ENCODE measurements at regions not wholly inside any gene's neighbourhood (a gene's known extent, or its start where the extent isn't known, plus 50 kb on each side); places are given as distances from the start of the nearest gene placed in this dataset.
"Not testable (repeated sequence)": the region's sequence is repeated elsewhere in the genome, so short reads cannot be mapped to it uniquely, and the experiment has no call there.

DNA sequence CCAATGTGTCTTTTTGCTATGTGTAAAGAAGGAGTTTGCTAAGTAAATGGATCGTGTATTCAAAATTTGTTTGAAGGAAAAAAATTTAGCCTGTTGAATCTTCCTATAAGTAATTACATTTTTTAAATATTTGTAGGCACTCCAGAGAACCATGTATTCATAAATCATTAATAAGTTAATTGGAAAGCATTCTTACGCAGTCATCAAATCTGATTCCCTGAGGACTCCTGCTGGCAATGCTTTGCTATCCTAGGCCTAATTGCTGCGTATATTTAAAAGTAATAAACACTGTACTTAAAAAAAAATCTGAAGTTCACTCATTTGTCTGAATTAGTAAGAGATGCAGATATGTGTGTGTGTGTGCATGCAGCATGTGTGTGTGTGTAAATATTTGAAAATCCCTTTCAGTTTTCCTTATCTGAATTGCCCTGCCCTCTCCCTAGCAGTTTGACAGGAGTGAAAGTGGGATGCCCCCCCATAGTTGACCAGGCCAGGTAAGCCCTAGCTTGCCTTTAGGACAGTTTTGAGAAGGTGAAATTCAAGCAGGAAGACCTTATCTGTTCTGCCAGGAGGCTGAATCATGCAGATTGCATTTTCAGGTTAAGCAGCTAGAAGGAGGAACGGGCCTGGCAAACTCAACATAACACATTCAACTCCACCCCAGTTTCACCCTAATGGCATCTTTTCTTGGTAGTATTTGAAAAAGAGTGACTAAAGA, 81.2 kb upstream of the DNAH5 start:
- Histone ChIP-seq H3K27ac (no peak overlapping the region), H3K9me3 (no peaks in the 10 kb centered on the region), H3K4me3 (no peak overlapping the region), H3K27me3 (ENCODE audit: insufficient read depth in 3 of 3, low read length in 2 of 3) (no peaks in the 10 kb centered on the region), H3K36me3 (ENCODE audit: insufficient read depth in 1 of 2, low read depth in 1 of 2) (no peaks in the 10 kb centered on the region), H3K4me1 (no peaks in the 10 kb centered on the region)
- WGBS, 3 donors, result 78 to 87% (median 85%) methylated on average over 4 of the region's 4 CpGs
- DNase-seq (no peak), ATAC-seq (no peak)
- intact Hi-C loops (cut with DNase I), result no loop called here
- TF ChIP-seq, protein P1, sequence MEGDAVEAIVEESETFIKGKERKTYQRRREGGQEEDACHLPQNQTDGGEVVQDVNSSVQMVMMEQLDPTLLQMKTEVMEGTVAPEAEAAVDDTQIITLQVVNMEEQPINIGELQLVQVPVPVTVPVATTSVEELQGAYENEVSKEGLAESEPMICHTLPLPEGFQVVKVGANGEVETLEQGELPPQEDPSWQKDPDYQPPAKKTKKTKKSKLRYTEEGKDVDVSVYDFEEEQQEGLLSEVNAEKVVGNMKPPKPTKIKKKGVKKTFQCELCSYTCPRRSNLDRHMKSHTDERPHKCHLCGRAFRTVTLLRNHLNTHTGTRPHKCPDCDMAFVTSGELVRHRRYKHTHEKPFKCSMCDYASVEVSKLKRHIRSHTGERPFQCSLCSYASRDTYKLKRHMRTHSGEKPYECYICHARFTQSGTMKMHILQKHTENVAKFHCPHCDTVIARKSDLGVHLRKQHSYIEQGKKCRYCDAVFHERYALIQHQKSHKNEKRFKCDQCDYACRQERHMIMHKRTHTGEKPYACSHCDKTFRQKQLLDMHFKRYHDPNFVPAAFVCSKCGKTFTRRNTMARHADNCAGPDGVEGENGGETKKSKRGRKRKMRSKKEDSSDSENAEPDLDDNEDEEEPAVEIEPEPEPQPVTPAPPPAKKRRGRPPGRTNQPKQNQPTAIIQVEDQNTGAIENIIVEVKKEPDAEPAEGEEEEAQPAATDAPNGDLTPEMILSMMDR (IDR thresholded peaks at IDR 0.05), result no peak

DNA sequence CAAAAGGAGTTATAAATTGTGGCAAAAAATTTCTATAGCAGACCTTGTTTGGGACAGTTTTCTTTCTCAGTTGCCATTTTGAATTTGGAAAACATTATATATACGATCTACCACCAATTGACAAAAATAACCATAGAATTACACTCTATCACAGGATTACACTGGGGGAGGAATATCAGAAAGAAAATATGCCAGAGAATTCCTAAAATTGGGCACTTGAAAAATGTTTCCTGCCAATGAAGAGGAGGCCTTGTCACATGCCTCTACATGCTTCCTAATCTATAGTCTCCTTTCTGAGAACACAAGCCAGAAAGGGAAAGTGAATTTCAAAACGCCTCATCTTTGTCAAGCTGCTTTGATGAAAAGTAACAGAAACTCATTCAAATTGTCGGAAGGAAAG, 78.5 kb upstream of the DNAH5 start:
- TF ChIP-seq, protein P1 (IDR thresholded peaks at IDR 0.05), result no peak
- H3K27me3 ChIP-seq (ENCODE audit: insufficient read depth in 3 of 3, low read length in 2 of 3), result no peaks in the 10 kb centered on the region
- H3K9me3 ChIP-seq, result no peaks in the 10 kb centered on the region
- DNase-seq (no peak), ATAC-seq (no peak)
- no peak overlapping the region for H3K4me3 ChIP-seq
- no peaks in the 10 kb centered on the region for H3K36me3 ChIP-seq (ENCODE audit: insufficient read depth in 1 of 2, low read depth in 1 of 2)
- WGBS, 3 donors, result 79 to 89% (median 79%) methylated on average over 3 of the region's 3 CpGs
- intact Hi-C loops (cut with DNase I), result no loop called here
- no peaks in the 10 kb centered on the region for H3K4me1 ChIP-seq
- H3K27ac ChIP-seq, result no peak overlapping the region

DNA sequence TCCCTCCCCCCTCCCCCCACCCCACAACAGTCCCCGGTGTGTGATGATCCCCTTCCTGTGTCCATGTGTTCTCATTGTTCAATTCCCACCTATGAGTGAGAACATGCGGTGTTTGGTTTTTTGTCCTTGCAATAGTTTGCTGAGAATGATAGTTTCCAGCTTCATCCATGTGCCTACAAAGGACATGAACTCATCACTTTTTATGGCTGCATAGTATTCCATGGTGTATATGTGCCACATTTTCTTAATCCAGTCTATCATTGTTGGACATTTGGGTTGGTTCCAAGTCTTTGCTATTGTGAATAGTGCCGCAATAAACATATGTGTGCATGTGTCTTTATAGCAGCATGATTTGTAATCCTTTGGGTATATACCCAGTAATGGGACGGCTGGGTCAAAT, 76.5 kb upstream of the DNAH5 start:
- ATAC-seq; H3K9me3 ChIP-seq; H3K27ac ChIP-seq; H3K36me3 ChIP-seq (ENCODE audit: insufficient read depth in 1 of 2, low read depth in 1 of 2); intact Hi-C loops (cut with DNase I); H3K4me3 ChIP-seq; H3K27me3 ChIP-seq (ENCODE audit: insufficient read depth in 3 of 3, low read length in 2 of 3); H3K4me1 ChIP-seq; DNase-seq: not testable (repeated sequence)
- WGBS, 3 donors, result 86 to 95% (median 93%) methylated on average over 3 of the region's 4 CpGs

DNA sequence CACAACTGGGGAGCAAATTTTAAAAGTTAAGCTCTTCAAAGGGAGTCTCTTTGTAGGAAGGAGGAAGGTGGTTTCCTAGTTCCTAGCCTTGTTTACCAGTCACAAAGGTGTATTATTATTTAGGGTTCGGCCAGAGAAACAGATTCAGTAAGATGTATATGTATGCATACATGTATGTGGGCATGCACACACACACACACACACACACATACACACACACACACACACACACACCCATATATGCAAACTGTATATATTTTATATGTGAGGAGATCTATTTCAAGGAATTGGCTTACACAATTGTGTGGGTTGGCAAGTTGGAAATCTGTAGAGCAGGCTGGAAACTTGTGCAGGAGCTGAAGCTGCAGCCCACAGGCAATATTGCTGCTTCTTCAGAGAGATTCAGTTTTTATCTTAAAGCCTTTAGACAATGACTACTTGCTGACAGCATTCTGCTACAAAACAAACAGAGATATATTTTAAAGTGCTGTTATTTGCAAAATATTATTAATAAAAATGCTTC, 75.3 kb upstream of the DNAH5 start:
- DNase-seq (no peak), ATAC-seq (no peak)
- no peaks in the 10 kb centered on the region for H3K27me3 ChIP-seq (ENCODE audit: insufficient read depth in 3 of 3, low read length in 2 of 3)
- TF ChIP-seq, protein P1 (IDR thresholded peaks at IDR 0.05), result no peak
- H3K36me3 ChIP-seq (ENCODE audit: insufficient read depth in 1 of 2, low read depth in 1 of 2), result no peaks in the 10 kb centered on the region
- intact Hi-C loops (cut with DNase I), result loop anchor here in 1 of 2 donors (10.0 kb wide), 1 partner anchor 275 kb away; no protein-coding TSS in a partner anchor
- H3K4me1 ChIP-seq, result no peaks in the 10 kb centered on the region
- WGBS, 3 donors, result 93 to 94% (median 93%) methylated on average over 1 of the region's 1 CpG
- H3K9me3 ChIP-seq, result no peaks in the 10 kb centered on the region
- H3K27ac ChIP-seq, result no peak overlapping the region
- H3K4me3 ChIP-seq, result no peak overlapping the region

DNA sequence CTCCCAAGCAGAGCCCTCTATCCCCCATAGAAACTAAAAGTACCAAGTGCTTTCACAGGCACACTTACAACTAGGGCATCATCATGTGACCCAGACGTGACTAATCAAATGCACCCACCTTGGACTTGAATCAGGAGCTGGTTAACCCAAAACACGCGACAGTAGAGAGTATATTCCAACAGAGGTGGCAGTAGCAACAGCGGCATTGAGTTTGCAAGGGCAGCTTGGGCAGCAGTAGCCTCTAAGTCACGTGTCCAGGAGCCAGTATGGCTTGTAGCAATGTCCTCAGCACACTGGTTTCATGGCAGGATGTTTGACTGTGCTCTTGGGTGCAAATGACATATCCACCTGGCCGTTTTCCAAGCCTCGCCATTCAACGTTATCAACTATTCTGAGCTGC, 73.4 kb upstream of the DNAH5 start:
- H3K27me3 ChIP-seq (ENCODE audit: insufficient read depth in 3 of 3, low read length in 2 of 3), result no peaks in the 10 kb centered on the region
- DNase-seq (no peak), ATAC-seq (no peak)
- H3K36me3 ChIP-seq (ENCODE audit: insufficient read depth in 1 of 2, low read depth in 1 of 2), result no peaks in the 10 kb centered on the region
- no peaks in the 10 kb centered on the region for H3K4me1 ChIP-seq
- intact Hi-C loops (cut with DNase I), result loop anchor here in 1 of 2 donors (10.0 kb wide), 1 partner anchor 277 kb away; no protein-coding TSS in a partner anchor
- no peaks in the 10 kb centered on the region for H3K9me3 ChIP-seq
- TF ChIP-seq, protein P1 (IDR thresholded peaks at IDR 0.05), result no peak
- H3K27ac ChIP-seq, result no peak overlapping the region
- H3K4me3 ChIP-seq, result no peak overlapping the region
- 69 to 78% (median 72%) methylated on average over 8 of the region's 8 CpGs for WGBS, 3 donors
